ENCODE measurements at regions not wholly inside any gene's neighbourhood (a gene's known extent, or its start where the extent isn't known, plus 50 kb on each side); places are given as distances from the start of the nearest gene placed in this dataset.

DNA sequence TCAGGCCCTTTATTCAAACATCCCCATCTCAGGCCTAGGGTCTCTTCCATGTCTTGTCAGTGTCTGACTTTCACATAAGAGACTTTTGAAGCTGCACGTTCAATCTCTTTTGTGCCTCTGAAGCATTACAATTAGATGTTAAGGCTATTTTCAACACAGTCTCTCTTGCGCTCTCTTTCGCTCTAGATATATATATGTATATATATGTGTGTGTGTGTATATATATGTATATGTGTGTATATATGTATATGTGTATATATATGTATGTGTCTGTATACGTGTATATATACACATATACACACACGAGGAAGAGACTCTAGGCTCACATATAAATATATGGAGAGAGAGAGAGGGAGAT lies 162.5 kb upstream of the RNPC3 start:
- DNase-seq (ENCODE audit: low spot score): no peak
- Histone ChIP-seq H3F3A (replicated peaks; ENCODE audit: low read depth) (no peaks in the 10 kb centered on the region), H3K36me3 (ENCODE audit: insufficient read depth) (no peaks in the 10 kb centered on the region), H3K4me1 (ENCODE audit: insufficient read depth) (no peaks in the 10 kb centered on the region), H3K4me2 (no peak overlapping the region), H3K9me2 (ENCODE audit: insufficient read depth) (no peaks in the 10 kb centered on the region), H2AFZ (no peak overlapping the region), H3K27ac (ENCODE audit: low read depth) (no peak overlapping the region), H3K79me2 (replicated peaks; ENCODE audit: insufficient read depth) (no peaks in the 10 kb centered on the region), H3K4me3 (no peak overlapping the region), H3K27me3 (ENCODE audit: insufficient read depth) (no peaks in the 10 kb centered on the region), H4K20me1 (replicated peaks; ENCODE audit: insufficient read depth) (no peaks in the 10 kb centered on the region)
- no peaks in the 10 kb centered on the region for H3K4me1 Mint-ChIP-seq
- H3K4me3 Mint-ChIP-seq: no peak overlapping the region
- no peak for ATAC-seq
- no peaks in the 10 kb centered on the region; the same call in 2 of the 3 replicates for H3K9me3 Mint-ChIP-seq
- H3K27ac Mint-ChIP-seq: no peak overlapping the region
- H3K27me3 Mint-ChIP-seq (ENCODE audit: insufficient read depth, low read depth, poor library complexity): peaks cover 3% of the 10 kb centered on the region
- H3K36me3 Mint-ChIP-seq (ENCODE audit: low read depth): no peaks in the 10 kb centered on the region
- TF ChIP-seq EZH2 (IDR thresholded peaks at IDR 0.05; ENCODE audit: low read depth, unreplicated experiment) (no peak), CREB1 (CRISPR knock-in tag; IDR thresholded peaks at IDR 0.05; ENCODE audit: low read depth) (no peak), JUNB (IDR thresholded peaks at IDR 0.05; ENCODE audit: unreplicated experiment) (no peak), NANOG (IDR thresholded peaks at IDR 0.05; ENCODE audit: borderline replicate concordance) (no peak), ZNF114 (CRISPR knock-in tag; IDR thresholded peaks at IDR 0.05) (no peak), POLR2AphosphoS5 (IDR thresholded peaks at IDR 0.05; ENCODE audit: low read depth) (no peak), REST (IDR thresholded peaks at IDR 0.05; ENCODE audit: unreplicated experiment) (no peak), ZNF462 (CRISPR knock-in tag; IDR thresholded peaks at IDR 0.05) (no peak), EZH2phosphoT487 (IDR thresholded peaks at IDR 0.05; ENCODE audit: unreplicated experiment) (no peak), CTCF (conservative IDR thresholded peaks at IDR 0.05; ENCODE audit: low read depth in 2 of 2) (no peak), ETS1 (IDR thresholded peaks at IDR 0.05) (no peak), STAT1 (IDR thresholded peaks at IDR 0.05; ENCODE audit: unreplicated experiment) (no peak), ZNF331 (CRISPR knock-in tag; IDR thresholded peaks at IDR 0.05; ENCODE audit: low read depth) (no peak)
